NCI-H128 (cell line): ENCODE measurements at regions not wholly inside any gene's neighbourhood (a gene's known extent, or its start where the extent isn't known, plus 50 kb on each side); places are given as distances from the start of the nearest gene placed in this dataset.

Experiments used
- DNase-seq: peaks from one replicate; lab custom pipeline; 2025; ENCODE audit not compliant: unreplicated experiment; lab: John Stamatoyannopoulos, UW

DNA sequence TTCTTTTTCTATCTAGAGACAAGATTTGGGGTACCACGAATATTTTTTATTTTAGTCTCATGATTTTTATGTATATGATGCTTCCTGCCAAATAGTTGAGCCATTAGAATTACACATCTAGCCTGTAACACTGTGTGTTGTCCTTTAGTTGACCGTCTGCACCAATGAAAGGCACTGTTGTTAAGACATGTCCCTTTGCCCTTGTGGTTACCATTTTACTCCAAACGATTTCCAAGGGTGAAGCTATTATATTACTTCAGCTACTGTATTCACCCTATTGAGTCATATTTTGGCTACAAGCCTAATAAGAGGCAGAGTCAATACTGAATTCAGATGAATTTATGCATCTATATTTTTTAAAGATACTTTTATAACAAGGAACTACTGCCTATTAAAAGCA lies 207.6 kb downstream of the CETN3 start:
- DNase-seq = no peak

DNA sequence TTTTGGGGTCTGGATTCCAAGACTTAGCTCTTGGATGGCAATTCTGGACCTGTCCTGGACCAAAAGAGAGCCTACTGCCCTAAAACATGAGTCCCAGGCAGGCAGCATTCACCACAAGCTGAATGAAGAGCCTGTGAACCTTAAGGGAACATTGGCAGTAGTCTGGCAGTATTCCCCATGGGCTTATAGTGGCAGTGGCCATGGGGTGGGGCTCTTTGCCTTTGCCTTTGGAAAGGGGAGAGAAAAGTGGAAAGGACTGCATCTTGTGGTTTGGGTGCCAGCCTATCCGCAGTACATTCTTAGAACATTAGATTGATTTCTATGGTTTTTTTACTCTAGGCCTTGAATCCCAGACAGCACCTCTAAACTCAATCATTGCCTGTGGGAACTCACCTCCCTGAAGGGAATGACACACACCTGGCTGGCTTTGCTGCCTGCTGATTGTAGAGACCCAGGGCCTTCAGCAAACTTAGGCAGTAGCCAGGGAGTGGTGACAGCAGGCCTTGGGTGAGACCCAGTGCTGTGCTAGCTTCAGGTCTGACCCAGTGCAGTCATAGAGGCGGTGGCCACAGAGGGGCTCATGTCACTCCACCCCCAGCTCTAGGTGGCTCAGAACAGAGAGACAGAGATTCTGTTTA lies 216.3 kb downstream of the CETN3 start:
- DNase-seq = no peak

DNA sequence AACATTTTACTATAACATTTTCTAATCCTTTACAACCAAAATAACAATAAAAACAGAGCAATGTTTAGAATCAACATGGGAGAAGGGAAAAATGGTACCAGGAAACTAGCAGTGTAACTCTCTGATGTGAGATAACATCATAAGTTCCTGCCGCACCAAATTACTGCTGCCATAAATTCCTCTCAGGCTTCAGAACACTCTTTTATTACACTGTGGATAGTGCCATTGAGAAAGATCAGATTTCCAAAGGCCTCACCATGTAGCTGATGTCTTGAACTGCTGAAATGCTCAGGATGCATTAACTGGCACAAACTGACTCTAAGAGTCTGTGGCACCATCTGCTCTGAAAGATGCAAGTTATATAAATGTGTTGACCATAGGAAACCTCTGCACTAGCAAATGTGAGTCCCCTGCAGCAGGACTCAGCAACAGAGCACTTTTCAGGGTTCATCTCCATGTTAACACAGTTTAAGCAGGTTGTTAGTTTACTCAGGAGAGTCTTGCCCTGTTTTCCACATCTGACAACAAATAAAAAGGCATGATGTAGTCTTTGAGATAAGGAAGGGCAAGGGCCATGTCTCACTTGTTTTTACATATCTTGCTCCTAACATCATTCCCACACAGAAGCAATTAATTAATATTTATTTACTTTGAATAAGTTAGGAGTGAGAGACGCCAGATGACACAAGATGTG lies 218.1 kb downstream of the CETN3 start:
- no peak for DNase-seq

DNA sequence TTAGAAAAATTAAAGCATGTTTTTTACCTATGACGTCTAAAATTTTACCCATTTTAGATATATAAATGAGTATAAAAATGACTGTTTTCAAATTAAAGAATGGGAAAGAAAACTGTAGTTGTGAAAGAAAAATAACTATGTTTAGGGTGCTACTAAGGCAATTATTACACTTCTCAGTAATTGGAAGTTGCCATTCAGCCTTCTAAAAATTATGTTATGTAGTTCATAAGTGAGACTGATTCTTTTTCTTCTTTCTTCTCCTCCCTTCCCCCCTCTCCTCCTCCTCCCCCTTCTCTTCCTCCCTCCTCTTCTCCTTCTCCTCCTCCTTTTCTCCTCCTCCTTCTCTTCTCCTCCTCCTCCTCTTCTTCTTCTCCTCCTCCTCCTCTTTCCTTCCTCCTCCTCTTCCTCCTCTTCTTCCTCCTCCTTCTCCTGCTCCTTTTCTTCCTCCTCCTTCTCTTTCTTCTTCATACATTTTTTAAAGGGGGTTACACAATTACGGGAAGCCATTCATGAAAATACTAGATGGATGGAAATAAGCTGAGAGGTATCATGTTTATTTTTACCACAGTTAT lies 223.6 kb downstream of the CETN3 start:
- DNase-seq = no peak

DNA sequence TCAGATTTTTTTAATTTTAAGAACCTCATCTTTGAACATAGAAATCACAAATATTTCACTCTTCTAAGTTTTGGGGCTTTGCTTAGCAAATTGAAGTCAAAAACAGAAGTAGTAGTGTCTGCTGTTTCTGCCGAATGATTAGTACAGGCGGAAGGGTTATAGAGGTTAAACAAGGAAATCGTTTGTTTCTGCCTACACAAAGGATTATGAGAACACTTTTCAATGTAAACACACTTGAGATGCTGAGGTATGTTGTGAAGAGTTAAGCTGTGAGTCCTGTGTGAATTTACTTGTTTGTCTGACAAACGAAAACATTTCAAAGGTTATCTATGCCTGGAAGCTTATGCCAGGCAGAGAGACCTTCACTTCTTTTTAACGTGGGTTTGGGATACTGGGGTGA lies 224.8 kb downstream of the CETN3 start:
- DNase-seq = no peak

DNA sequence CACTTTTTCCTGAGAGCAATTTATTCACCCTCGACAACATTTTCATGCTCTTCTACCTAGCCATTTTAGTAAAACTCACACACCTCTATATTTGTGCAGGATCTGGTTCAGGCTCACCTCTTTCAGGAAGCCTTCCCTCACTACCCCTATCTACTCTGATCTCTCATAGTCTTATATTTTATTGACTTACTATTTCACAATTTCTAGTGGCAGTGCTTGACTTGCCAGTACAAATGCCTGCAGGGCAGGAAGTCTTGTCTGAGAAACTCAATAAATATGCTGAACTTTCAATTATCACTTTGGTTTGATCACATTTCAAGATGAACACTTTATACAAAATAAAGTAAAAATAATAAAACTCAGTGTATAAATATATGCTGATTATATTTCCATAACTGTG lies 226.8 kb downstream of the CETN3 start:
- DNase-seq = no peak

DNA sequence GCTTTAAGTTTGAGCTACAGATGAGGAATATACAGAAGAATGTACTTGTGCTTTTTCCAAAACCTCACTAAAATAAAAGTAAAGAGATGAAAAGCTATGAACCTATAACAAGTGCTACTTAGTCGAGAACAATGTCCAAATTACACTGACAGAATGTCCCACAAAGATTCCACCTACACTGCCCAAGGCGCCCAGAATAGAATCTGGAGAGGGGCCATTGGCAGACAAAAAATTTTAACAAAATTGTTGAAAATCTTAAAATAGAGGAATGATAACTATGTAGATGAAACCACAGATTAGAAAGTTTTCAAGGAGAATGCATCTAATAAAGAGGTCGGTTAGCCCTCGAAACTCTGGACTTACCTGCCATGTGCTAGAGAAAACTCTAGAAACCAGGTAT lies 235.3 kb downstream of the CETN3 start:
- DNase-seq = no peak

DNA sequence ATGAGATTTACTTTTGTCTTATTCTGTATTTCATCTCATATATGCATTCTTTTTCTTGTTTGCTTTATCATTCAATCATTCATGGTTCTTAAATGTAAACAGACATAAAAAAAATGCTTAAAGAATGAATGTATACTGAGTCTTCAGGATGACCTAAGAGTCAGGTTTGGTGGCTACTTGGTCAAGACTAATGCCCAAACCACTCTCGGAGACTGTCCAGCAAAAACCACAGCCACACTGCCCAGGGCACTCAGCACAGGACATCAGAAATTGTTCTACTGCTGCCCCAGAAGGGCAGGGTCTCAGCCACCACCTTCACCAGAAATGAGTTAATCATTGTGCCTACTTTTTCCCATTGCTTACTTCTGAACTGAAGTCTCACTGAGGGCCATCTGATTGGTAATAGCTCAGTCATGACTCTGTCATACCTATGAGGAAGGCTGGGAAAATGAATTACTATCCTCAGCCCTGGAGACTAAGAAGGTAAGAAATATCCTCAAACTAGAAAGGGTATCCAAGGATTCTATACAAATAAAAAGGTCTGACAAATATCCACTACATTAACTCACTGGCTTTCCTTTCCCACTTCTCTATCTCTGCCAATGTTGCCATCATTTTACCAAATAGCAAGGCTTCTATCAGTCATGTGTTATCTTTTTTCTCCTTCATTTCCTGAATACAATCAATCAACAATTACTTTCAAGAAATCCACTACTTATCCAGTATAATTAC lies 236.1 kb downstream of the CETN3 start:
- DNase-seq = no peak

DNA sequence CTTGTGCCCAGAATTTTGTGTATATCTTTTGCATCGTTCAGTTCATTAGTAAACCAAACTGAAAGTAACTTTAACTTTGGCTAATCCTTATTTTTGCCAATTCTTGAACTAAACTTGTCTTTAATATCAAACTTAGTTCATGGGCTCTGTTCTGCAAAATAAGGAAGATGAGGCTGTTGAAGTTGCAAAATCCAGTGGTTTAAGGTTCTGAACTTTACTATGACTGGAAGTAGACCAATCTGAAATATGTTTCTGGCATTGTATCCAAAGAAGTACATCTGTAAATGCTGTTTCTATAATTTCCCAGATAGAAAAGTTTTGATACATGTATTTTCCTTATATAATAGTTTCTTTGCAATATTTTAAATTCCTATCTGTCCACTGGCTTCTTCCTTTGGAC lies 238.1 kb downstream of the CETN3 start:
- DNase-seq = no peak

DNA sequence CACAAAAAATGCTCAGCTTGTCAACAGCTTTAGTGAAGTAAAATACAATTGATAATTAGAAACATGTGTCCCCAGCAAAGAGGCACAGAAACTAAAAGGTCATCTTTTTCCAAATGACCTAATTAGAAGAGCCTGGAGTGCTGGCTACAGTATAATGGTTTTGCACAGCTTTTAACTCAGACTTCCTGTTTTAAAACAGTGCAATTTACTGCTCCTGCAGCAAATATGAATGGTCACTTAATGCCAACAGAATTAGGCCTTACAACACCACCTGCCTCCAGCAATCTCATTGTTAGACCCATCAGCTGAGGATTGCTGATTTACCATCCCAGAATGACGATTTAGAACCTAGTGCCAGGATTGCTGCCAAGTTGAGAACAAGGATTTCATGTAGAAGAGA lies 239.3 kb downstream of the CETN3 start:
- DNase-seq = no peak

DNA sequence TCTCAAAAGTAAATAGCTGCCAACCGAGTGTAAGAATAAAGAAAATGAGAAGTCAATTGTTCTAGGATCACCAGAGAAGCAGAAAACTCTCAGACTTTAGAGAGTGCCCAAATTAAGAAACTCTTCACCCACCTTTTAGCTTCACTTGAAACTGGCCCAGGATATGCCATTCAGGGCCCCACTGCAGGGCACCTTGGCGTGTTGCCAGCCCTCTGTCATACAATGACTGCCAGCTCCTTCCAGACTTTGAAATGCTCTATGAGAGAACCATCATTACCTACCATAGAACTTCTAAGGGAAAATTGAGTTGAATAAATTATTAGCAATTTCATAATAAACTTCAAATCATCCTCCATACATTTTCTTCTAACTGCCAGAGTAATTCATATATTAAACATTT lies 240.5 kb downstream of the CETN3 start:
- DNase-seq = no peak

DNA sequence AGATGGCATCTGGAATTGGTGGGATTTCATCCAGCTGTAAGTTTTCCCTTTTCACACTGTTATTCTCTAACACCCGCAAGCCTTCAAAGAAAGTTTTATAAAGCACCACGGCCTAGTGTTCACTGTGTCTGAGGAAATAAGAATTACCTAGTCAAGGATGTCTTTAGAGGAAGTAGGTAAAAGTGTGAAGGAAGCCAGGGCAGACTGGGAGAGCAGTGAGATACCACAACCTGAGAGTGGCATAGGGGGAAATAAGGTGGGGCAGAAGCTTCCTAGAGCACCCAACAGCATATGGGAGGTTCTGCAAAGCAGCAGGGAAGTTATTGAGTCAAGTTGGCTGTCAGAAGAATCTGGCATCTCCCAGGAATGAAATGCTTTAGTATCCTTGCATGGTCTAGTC lies 241.2 kb downstream of the CETN3 start:
- no peak for DNase-seq

DNA sequence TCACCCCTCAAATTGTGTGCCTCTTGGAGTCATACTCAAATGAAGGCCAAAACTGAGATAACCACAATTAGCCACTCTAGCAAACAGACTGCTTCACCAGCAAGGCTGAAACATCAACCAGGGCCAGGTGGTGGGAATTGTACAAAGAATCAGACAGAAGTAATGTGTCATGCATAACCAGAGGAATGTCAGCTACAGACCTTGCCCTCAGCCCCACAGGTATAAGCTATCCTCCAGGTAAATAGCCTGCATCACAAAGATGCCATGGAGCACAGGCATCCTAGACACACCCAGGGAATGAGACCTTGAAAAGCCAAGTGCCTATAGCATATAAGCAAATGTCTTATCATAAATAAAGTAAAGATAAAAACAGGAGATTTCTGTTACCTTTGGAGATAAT lies 242.7 kb downstream of the CETN3 start:
- no peak for DNase-seq

DNA sequence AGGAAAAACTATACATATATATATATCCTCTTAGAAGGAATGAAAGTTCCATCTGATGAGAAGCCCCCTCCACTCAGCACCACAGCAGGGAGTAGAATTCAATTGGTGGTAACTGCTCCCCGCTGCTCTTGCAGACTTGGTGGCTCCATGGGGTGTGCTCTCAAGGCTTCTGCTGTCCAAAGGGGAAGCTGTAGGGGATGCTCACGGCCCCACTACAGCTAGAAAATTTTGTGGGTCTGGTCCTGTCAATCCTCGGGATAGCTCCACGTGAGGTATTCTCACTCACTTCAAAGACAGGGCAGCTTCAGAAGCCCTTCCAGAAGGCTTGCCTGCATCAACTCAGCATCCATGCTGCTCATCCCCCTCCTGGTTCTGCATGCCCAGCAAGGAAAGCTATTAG lies 247.2 kb downstream of the CETN3 start:
- no peak for DNase-seq

DNA sequence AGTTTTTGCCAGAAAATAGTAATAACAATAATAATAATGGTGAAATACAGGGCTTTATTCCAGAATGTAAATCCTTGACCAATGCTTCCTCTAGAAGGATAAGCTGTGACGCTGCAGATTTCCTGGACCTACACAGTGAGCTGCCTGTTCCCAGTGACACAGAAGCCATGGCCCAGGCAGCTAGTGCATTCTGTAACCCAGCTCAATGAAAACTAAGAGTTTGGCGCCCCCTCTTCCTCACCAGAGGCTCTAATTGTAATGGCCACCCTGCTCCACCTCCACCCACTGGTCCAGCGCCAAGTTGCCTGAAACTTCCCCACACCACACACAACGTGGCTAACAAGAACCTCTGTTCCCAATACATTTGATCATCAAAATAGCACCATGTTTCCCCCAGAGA lies 248.1 kb downstream of the CETN3 start:
- DNase-seq = no peak

DNA sequence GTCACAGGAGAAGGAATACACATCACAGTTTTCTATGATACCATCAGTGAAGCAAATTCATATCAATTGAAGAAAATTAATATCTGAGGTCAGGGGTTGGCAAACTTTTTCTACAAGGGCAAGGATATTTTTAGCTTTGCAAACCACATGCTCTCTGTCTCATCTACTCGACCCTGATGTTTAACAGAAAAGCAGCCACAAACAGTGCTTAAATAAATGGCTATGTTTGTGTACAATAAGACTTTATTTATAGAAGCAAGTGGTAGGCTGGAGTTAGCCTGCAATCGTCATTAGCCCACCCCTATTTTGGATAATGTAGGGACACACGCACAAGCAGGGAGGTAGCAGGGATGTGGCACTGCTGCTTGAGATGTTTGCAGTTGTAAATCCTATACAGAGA lies 251.4 kb downstream of the CETN3 start:
- no peak for DNase-seq

DNA sequence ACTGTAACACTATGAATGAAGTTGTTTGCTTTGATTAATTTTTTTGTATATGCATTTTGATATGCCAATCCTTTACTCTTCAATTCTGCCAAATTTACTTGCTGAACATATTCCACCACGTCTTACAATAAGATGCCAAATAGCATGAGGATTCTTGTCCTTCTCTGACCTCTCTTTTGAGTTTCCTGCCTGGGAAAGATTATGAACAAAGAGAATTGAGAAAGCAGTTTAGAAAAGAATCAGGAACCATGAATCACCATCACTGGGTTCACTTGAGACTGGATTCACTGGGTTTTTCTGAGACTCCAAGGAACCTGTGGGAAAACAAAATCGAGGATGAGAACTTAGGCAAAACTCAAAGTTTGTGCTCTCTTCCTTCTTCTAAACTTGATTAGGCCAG lies 256.5 kb downstream of the CETN3 start:
- DNase-seq = no peak

DNA sequence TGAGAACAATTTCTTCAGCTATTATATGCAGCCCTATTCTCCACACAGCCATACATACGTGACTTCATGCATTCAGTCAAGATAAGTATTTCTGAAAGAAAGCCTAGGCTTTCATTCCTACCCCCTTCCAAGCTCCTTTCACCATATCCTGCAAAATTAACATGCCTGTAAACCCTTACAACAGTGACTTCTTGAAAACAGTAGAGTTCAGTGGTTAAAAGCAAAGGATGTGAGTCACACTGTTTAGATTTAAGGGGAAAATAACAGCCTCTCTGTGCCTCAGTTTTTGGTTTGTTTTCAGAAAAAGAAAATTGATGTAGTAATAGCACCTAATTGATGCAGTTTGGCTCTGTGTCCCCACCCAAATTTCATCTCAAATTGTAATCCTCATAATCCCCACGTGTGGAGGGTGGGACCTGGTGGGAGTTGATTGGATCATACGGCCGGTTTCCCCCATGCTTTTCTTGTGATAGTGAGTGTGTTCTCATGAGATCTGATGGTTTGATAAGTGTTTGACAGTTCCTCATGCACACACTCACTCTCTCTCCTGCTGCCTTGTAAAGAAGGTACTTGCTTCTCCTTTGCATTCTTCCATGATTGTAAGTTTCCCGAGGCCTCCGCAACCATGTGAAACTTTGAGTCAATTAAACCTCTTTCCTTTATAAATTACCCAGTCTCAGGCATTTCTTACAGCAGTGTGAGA lies 264.8 kb downstream of the CETN3 start:
- no peak for DNase-seq

DNA sequence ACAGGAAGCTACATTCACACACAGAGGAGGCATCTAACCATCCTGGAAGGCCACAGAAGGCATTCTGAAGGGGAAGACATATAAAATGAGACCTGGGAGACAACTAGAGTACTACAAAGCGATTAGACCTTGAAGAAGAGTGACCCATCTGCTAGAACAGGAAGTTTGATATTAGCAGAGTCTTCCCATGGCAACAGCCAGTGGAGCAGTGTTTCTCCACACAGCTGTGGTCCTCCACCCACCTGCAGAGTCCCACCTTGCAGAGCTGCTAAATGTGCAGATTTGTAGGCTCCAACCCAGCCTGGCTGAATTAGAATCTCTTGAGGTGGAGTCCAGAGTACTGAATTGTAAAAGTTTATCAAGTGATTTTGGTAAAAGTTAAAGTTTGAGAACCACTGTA lies 267.0 kb downstream of the CETN3 start:
- DNase-seq = no peak

DNA sequence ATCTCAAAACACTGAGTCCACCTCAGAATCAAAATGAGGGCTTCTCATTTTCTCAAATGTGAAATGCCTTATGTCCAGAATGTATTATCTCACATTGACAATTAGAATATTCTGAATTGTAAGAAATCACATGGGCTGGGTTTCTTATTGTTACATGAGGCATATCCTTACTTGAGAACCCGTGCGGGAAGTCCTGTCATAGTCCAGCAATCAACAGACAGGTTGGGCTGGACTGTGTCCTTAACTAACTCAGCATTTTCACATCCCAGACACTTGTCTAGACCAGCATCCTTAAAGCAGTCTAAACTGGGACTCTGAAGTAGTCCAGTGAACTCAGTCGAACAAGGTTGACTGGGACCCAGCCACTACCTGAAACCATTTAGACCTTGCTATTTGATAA lies 267.6 kb downstream of the CETN3 start:
- no peak for DNase-seq

DNA sequence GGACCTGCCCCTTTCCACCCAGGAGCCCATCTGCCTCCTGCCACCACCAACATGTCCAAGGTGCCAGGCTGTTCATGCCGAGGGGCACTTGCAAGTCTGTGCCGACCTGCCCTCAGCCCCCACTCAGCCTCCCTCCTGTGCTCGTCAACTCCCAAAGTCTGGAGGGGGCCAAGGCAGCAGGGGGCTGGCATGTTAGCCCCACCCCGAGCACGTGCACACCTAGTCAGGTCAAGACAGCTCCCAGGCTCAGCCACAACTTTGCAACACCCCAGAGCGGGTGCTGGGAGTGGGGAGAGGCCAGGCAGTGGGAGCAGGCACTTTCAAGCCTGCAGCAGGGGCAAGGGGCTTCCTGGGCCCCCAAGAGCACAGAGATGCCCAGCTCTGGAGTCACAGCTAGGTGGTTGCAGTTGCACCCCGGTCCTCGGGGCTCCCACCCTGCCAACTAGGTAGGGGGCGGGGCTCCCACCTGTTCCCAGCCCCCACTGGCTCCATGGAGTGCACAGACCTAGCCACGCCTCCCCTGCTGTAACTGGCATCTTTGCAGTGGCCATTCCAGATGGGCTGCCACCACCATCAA lies 272.5 kb downstream of the CETN3 start:
- no peak for DNase-seq
